Retinal pigment epithelial cell (primary cell): ENCODE measurements at regions not wholly inside any gene's neighbourhood (a gene's known extent, or its start where the extent isn't known, plus 50 kb on each side); places are given as distances from the start of the nearest gene placed in this dataset.
"Not testable (repeated sequence)": the region's sequence is repeated elsewhere in the genome, so short reads cannot be mapped to it uniquely, and the experiment has no call there.

Experiments used
- DNase-seq: peaks from one replicate; pipeline ENCODE4 v3.0.0-alpha.2; 2010; ENCODE audit warnings: low read depth
- H3K4me3 ChIP-seq: 2 replicates; pipeline ENCODE4 v1.5.1; 2011; ENCODE audit warnings: mild to moderate bottlenecking, low read length, control low read depth, moderate library complexity
- TF ChIP-seq, protein P1 (sequence below): conservative IDR thresholded peaks from 2 replicates; pipeline ENCODE4 v1.5.1; 2011; ENCODE audit warnings: low read depth, low read length, control low read depth, inconsistent platforms

DNA sequence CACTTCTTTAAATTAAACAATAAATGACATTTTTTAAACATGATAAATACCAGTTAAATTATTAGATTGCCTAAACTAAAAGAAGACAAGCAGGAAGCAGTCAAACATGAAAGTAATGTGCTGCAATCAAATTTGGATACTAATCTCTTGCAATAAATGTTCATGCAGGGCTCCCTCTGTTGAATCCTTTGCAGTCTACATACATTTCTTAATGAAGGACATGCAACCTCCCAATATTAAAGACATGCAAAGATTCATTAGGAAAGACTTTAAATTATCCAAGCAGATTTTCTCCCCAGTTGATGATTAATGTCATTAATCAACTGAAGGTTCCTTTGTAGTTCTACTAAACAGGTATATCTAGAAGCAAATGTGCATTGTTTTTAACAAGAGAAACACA, 245.4 kb downstream of the ZIC4 start:
- DNase-seq, result no peak
- H3K4me3 ChIP-seq, result no peak overlapping the region
- TF ChIP-seq, protein P1, sequence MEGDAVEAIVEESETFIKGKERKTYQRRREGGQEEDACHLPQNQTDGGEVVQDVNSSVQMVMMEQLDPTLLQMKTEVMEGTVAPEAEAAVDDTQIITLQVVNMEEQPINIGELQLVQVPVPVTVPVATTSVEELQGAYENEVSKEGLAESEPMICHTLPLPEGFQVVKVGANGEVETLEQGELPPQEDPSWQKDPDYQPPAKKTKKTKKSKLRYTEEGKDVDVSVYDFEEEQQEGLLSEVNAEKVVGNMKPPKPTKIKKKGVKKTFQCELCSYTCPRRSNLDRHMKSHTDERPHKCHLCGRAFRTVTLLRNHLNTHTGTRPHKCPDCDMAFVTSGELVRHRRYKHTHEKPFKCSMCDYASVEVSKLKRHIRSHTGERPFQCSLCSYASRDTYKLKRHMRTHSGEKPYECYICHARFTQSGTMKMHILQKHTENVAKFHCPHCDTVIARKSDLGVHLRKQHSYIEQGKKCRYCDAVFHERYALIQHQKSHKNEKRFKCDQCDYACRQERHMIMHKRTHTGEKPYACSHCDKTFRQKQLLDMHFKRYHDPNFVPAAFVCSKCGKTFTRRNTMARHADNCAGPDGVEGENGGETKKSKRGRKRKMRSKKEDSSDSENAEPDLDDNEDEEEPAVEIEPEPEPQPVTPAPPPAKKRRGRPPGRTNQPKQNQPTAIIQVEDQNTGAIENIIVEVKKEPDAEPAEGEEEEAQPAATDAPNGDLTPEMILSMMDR, result no peak

- TF ChIP-seq, protein P1, result no peak
- DNase-seq, result no peak
- H3K4me3 ChIP-seq, result no peak overlapping the region
Observed at GRCh38 chr3:147159141-147159540, 247.2 kb downstream of the ZIC4 start.

DNA sequence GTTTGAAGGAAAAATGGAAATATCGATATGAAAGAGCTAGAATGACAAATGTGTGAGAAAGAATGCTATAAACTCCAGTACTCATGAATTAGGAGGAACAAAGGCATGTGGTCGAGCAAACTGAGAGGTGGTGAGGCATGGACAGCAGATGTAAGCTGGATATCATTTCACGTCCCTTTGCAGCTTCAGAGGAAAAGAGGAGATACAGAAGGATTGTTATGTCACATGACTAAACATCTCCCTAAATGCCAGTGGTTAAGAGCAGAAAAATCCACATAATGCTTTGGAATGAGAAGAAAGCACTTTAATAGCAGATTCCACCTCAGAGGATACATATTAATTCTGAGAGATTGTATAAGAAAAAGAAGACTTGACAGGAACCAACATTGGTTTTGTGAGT, 248.7 kb downstream of the ZIC4 start:
- TF ChIP-seq, protein P1, result no peak
- DNase-seq, result no peak
- H3K4me3 ChIP-seq, result no peak overlapping the region

DNA sequence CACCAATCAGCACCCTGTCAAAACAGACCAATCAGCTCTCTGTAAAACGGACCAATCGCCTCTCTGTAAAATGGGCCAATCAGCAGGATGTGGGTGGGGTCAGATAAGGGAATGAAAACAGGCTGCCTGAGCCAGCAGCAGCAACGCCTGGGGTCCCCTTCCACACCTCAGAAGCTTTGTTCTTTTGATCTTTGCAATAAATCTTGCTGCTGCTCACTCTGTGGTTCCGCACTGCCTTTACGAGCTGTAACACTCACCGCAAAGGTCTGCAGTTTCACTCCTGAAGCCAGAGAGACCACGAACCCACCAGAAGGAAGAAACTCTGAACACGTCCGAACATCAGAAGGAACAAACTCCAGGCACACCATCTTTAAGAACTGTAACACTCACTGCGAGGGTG, 251.4 kb downstream of the ZIC4 start:
- H3K4me3 ChIP-seq, DNase-seq: not testable (repeated sequence)

GRCh38 chr3:147153830-147154539, 252.4 kb downstream of the ZIC4 start:
- H3K4me3 ChIP-seq, result no peak overlapping the region

GRCh38 chr3:147152476-147152875, 253.9 kb downstream of the ZIC4 start:
- no peak for DNase-seq
- TF ChIP-seq, protein P1, result no peak
- H3K4me3 ChIP-seq, result no peak overlapping the region

More at GRCh38 chr3:147153830-147154539, 252.4 kb downstream of the ZIC4 start:
- no peak for DNase-seq
- TF ChIP-seq, protein P1, result no peak

GRCh38 chr3:147141516-147142288, 264.6 kb downstream of the ZIC4 start:
- TF ChIP-seq, protein P1, result no peak
- DNase-seq, result no peak

More at GRCh38 chr3:147141516-147142288, 264.6 kb downstream of the ZIC4 start:
- no peak overlapping the region for H3K4me3 ChIP-seq
